ENCODE measurements at regions not wholly inside any gene's neighbourhood (a gene's known extent, or its start where the extent isn't known, plus 50 kb on each side); places are given as distances from the start of the nearest gene placed in this dataset.

GRCh38 chr5:124461157-124461556 lies 285.3 kb downstream of the ZNF608 start:
- POLR2A ChIA-PET = no interaction called here
- no peak for TF ChIP-seq CTCF (IDR thresholded peaks at IDR 0.05; ENCODE audit: insufficient read depth, low read depth, low read length)
- H3K27me3 ChIP-seq (ENCODE audit: control insufficient read depth, insufficient read depth, low read length) = peaks cover 2% of the 10 kb centered on the region; the same call in 1 of the 2 replicates
- no peak for DNase-seq (ENCODE audit: low read depth)
- H3K36me3 ChIP-seq (ENCODE audit: control insufficient read depth, insufficient read depth, low read length) = no peaks in the 10 kb centered on the region
- CTCF ChIA-PET = no interaction called here
- no peak overlapping the region for H3K4me3 ChIP-seq (ENCODE audit: low read depth, low read length)

- POLR2A ChIA-PET = no interaction called here
- TF ChIP-seq CTCF (IDR thresholded peaks at IDR 0.05; ENCODE audit: insufficient read depth, low read depth, low read length) = no peak
- DNase-seq (ENCODE audit: low read depth) = no peak
- H3K27me3 ChIP-seq (ENCODE audit: control insufficient read depth, insufficient read depth, low read length) = peaks cover 2% of the 10 kb centered on the region; the same call in 1 of the 2 replicates
- no peaks in the 10 kb centered on the region for H3K36me3 ChIP-seq (ENCODE audit: control insufficient read depth, insufficient read depth, low read length)
- H3K4me3 ChIP-seq (ENCODE audit: low read depth, low read length) = no peak overlapping the region
- CTCF ChIA-PET = no interaction called here
Measured at GRCh38 chr5:124460642-124461041, 285.8 kb downstream of the ZNF608 start.

- H3K36me3 ChIP-seq (ENCODE audit: control insufficient read depth, insufficient read depth, low read length) = no peaks in the 10 kb centered on the region
- H3K27me3 ChIP-seq (ENCODE audit: control insufficient read depth, insufficient read depth, low read length) = peaks cover 3% of the 10 kb centered on the region; the same call in 1 of the 2 replicates
- CTCF ChIA-PET = no interaction called here
- no peak overlapping the region for H3K4me3 ChIP-seq (ENCODE audit: low read depth, low read length)
- no peak for TF ChIP-seq CTCF (IDR thresholded peaks at IDR 0.05; ENCODE audit: insufficient read depth, low read depth, low read length)
- POLR2A ChIA-PET = no interaction called here
- DNase-seq (ENCODE audit: low read depth) = no peak
Measured at GRCh38 chr5:124459984-124460383, 286.5 kb downstream of the ZNF608 start.

- ChIA-PET CTCF (interaction anchor here (1.0 kb wide), 1 partner anchor 159 kb away, joined by 3 read pairs; no protein-coding TSS in a partner anchor), POLR2A (no interaction called here)
- H3K36me3 ChIP-seq (ENCODE audit: control insufficient read depth, insufficient read depth, low read length) = no peaks in the 10 kb centered on the region
- H3K4me3 ChIP-seq (ENCODE audit: low read depth, low read length) = no peak overlapping the region
- H3K27me3 ChIP-seq (ENCODE audit: control insufficient read depth, insufficient read depth, low read length) = peaks cover 3% of the 10 kb centered on the region; the same call in 1 of the 2 replicates
- no peak for DNase-seq (ENCODE audit: low read depth)
- no peak for TF ChIP-seq CTCF (IDR thresholded peaks at IDR 0.05; ENCODE audit: insufficient read depth, low read depth, low read length)
Measured at GRCh38 chr5:124457901-124458300, 288.5 kb downstream of the ZNF608 start.

GRCh38 chr5:124457101-124457500 lies 289.3 kb downstream of the ZNF608 start:
- no peak for DNase-seq (ENCODE audit: low read depth)
- TF ChIP-seq CTCF (IDR thresholded peaks at IDR 0.05; ENCODE audit: insufficient read depth, low read depth, low read length) = no peak
- POLR2A ChIA-PET = no interaction called here
- Histone ChIP-seq H3K27me3 (ENCODE audit: control insufficient read depth, insufficient read depth, low read length) (peaks cover 3% of the 10 kb centered on the region; the same call in 1 of the 2 replicates), H3K4me3 (ENCODE audit: low read depth, low read length) (no peak overlapping the region), H3K36me3 (ENCODE audit: control insufficient read depth, insufficient read depth, low read length) (no peaks in the 10 kb centered on the region)
- CTCF ChIA-PET = no interaction called here
